ENCODE measurements at regions not wholly inside any gene's neighbourhood (a gene's known extent, or its start where the extent isn't known, plus 50 kb on each side); places are given as distances from the start of the nearest gene placed in this dataset.

- in situ Hi-C loops (cut with HindIII; ENCODE audit: low pct_unique_long_range_greater_than_20kb, low sequenced_read_pairs) = no loop called here
- DNase-seq (ENCODE audit: low read depth, low spot score) = no peak
Observed at GRCh38 chr2:239610457-239611221, 209.8 kb upstream of the HDAC4 start.

GRCh38 chr2:239609607-239610310 is 208.9 kb upstream of the HDAC4 start:
- in situ Hi-C loops (cut with HindIII; ENCODE audit: low pct_unique_long_range_greater_than_20kb, low sequenced_read_pairs) = no loop called here

GRCh38 chr2:239609162-239609561 is 208.3 kb upstream of the HDAC4 start:
- no peak for DNase-seq (ENCODE audit: low read depth, low spot score)
- in situ Hi-C loops (cut with HindIII; ENCODE audit: low pct_unique_long_range_greater_than_20kb, low sequenced_read_pairs) = no loop called here

More at GRCh38 chr2:239609607-239610310, 208.9 kb upstream of the HDAC4 start:
- DNase-seq (ENCODE audit: low read depth, low spot score) = no peak

- no peak for DNase-seq (ENCODE audit: low read depth, low spot score)
- in situ Hi-C loops (cut with HindIII; ENCODE audit: low pct_unique_long_range_greater_than_20kb, low sequenced_read_pairs) = no loop called here
Observed at GRCh38 chr2:239608723-239609122, 207.9 kb upstream of the HDAC4 start.

- in situ Hi-C loops (cut with HindIII; ENCODE audit: low pct_unique_long_range_greater_than_20kb, low sequenced_read_pairs) = no loop called here
- DNase-seq (ENCODE audit: low read depth, low spot score) = no peak
Observed at GRCh38 chr2:239608260-239608659, 207.4 kb upstream of the HDAC4 start.

- in situ Hi-C loops (cut with HindIII; ENCODE audit: low pct_unique_long_range_greater_than_20kb, low sequenced_read_pairs) = no loop called here
- DNase-seq (ENCODE audit: low read depth, low spot score) = no peak
Observed at GRCh38 chr2:239607517-239608191, 206.8 kb upstream of the HDAC4 start.

GRCh38 chr2:239606741-239607516 is 206.1 kb upstream of the HDAC4 start:
- in situ Hi-C loops (cut with HindIII; ENCODE audit: low pct_unique_long_range_greater_than_20kb, low sequenced_read_pairs) = no loop called here
- no peak for DNase-seq (ENCODE audit: low read depth, low spot score)

GRCh38 chr2:239605976-239606375 is 205.2 kb upstream of the HDAC4 start:
- DNase-seq (ENCODE audit: low read depth, low spot score) = no peak
- in situ Hi-C loops (cut with HindIII; ENCODE audit: low pct_unique_long_range_greater_than_20kb, low sequenced_read_pairs) = no loop called here

- in situ Hi-C loops (cut with HindIII; ENCODE audit: low pct_unique_long_range_greater_than_20kb, low sequenced_read_pairs) = no loop called here
- no peak for DNase-seq (ENCODE audit: low read depth, low spot score)
Observed at GRCh38 chr2:239605409-239605808, 204.6 kb upstream of the HDAC4 start.

- DNase-seq (ENCODE audit: low read depth, low spot score) = no peak
- in situ Hi-C loops (cut with HindIII; ENCODE audit: low pct_unique_long_range_greater_than_20kb, low sequenced_read_pairs) = no loop called here
Observed at GRCh38 chr2:239604861-239605260, 204.0 kb upstream of the HDAC4 start.

- DNase-seq (ENCODE audit: low read depth, low spot score) = no peak
Observed at GRCh38 chr2:239603411-239604356, 202.9 kb upstream of the HDAC4 start.

GRCh38 chr2:239602290-239603282 is 201.8 kb upstream of the HDAC4 start:
- in situ Hi-C loops (cut with HindIII; ENCODE audit: low pct_unique_long_range_greater_than_20kb, low sequenced_read_pairs) = no loop called here
- DNase-seq (ENCODE audit: low read depth, low spot score) = no peak

More at GRCh38 chr2:239603411-239604356, 202.9 kb upstream of the HDAC4 start:
- in situ Hi-C loops (cut with HindIII; ENCODE audit: low pct_unique_long_range_greater_than_20kb, low sequenced_read_pairs) = no loop called here

- no peak for DNase-seq (ENCODE audit: low read depth, low spot score)
- in situ Hi-C loops (cut with HindIII; ENCODE audit: low pct_unique_long_range_greater_than_20kb, low sequenced_read_pairs) = no loop called here
Observed at GRCh38 chr2:239601880-239602279, 201.1 kb upstream of the HDAC4 start.

GRCh38 chr2:239601201-239601851 is 200.5 kb upstream of the HDAC4 start:
- DNase-seq (ENCODE audit: low read depth, low spot score) = no peak

GRCh38 chr2:239600650-239601049 is 199.8 kb upstream of the HDAC4 start:
- in situ Hi-C loops (cut with HindIII; ENCODE audit: low pct_unique_long_range_greater_than_20kb, low sequenced_read_pairs) = no loop called here

More at GRCh38 chr2:239601201-239601851, 200.5 kb upstream of the HDAC4 start:
- in situ Hi-C loops (cut with HindIII; ENCODE audit: low pct_unique_long_range_greater_than_20kb, low sequenced_read_pairs) = no loop called here

More at GRCh38 chr2:239600650-239601049, 199.8 kb upstream of the HDAC4 start:
- no peak for DNase-seq (ENCODE audit: low read depth, low spot score)

Measured in SK-MEL-5 (cell line).